Lower leg skin (tissue), 3 donors: ENCODE measurements at regions not wholly inside any gene's neighbourhood (a gene's known extent, or its start where the extent isn't known, plus 50 kb on each side); places are given as distances from the start of the nearest gene placed in this dataset.

ENCODE experiments used
- CTCF ChIP-seq, 3 donors: fragments of 450-650 bp; IDR thresholded peaks; one replicate each; pipeline ENCODE4 v1.5.1; 2016; ENCODE audit warnings: antibody characterized with exemption in 3 of 3, mild to moderate bottlenecking in 3 of 3, moderate library complexity in 2 of 3
- POLR2A ChIP-seq, 2 donors: fragments of 450-650 bp; IDR thresholded peaks; one replicate each; pipeline ENCODE4 v1.6.1; 2016 to 2017; ENCODE audit warnings: antibody characterized with exemption in 2 of 2, mild to moderate bottlenecking in 1 of 2, moderate library complexity in 1 of 2

- TF ChIP-seq CTCF (IDR thresholded peaks at IDR 0.05) (no peak), POLR2A (IDR thresholded peaks at IDR 0.05) (no peak)
Observed at GRCh38 chr4:153152501-153153338, 51.5 kb upstream of the TRIM2 start.
